ENCODE measurements at regions not wholly inside any gene's neighbourhood (a gene's known extent, or its start where the extent isn't known, plus 50 kb on each side); places are given as distances from the start of the nearest gene placed in this dataset.

GRCh38 chr15:60070838-60071493 is 66.9 kb downstream of the FOXB1 start:
- TF ChIP-seq EZH2phosphoT487 (IDR thresholded peaks at IDR 0.05; ENCODE audit: borderline replicate concordance, low read length) (no peak), CTCF (conservative IDR thresholded peaks at IDR 0.05; ENCODE audit: low read depth, low read length) (no peak), EZH2 (IDR thresholded peaks at IDR 0.05; ENCODE audit: low read length, unreplicated experiment) (no peak)

Measured in PC-3 (cell line).